HepG2 (cell line): ENCODE measurements at regions not wholly inside any gene's neighbourhood (a gene's known extent, or its start where the extent isn't known, plus 50 kb on each side); places are given as distances from the start of the nearest gene placed in this dataset.

Experiments used
- ARNT2 ChIP-seq: sonication (generic); formaldehyde crosslinking; IDR thresholded peaks from 2 replicates; pipeline ENCODE4 v1.8.0; 2022; ENCODE audit warnings: mild to moderate bottlenecking, low read depth, missing genetic modification reagents, moderate library complexity
- ATF2 ChIP-seq: sonication (generic); formaldehyde crosslinking; IDR thresholded peaks from 2 replicates; pipeline ENCODE4 v1.4.0; 2020; ENCODE audit warnings: missing genetic modification reagents
- FOSL2 ChIP-seq: sonication (generic); formaldehyde crosslinking; IDR thresholded peaks from 2 replicates; pipeline ENCODE4 v1.4.0; 2020; ENCODE audit warnings: missing genetic modification reagents
- FOXO1 ChIP-seq: sonication (generic); formaldehyde crosslinking; IDR thresholded peaks from 2 replicates; pipeline ENCODE4 v1.4.0; 2020; ENCODE audit warnings: missing genetic modification reagents
- GFI1 ChIP-seq: sonication (generic); formaldehyde crosslinking; IDR thresholded peaks from 2 replicates; pipeline ENCODE4 v1.5.0; 2020; ENCODE audit warnings: missing genetic modification reagents, mild to moderate bottlenecking, borderline replicate concordance
- MAZ ChIP-seq, 2 experiments: sonication (generic) in 1 of 2; formaldehyde crosslinking in 1 of 2; IDR thresholded peaks; 2 replicates each; pipeline versions ENCODE4 v1.5.0 to v1.6.1; 2012 to 2020; ENCODE audit warnings: low read depth in 2 of 2, mild to moderate bottlenecking in 2 of 2, borderline replicate concordance in 1 of 2, improper control_type of control experiment in 1 of 2, low read length in 1 of 2, missing genetic modification reagents in 1 of 2, moderate library complexity in 1 of 2
- MLLT10 ChIP-seq: sonication (generic); formaldehyde crosslinking; IDR thresholded peaks from 2 replicates; pipeline ENCODE4 v1.4.0; 2020; ENCODE audit warnings: missing genetic modification reagents
- MLXIP ChIP-seq: sonication (generic); formaldehyde crosslinking; IDR thresholded peaks from 2 replicates; pipeline ENCODE4 v1.9.0; 2021; ENCODE audit warnings: missing genetic modification reagents, borderline replicate concordance
- NCOR1 ChIP-seq: fragments of 200-600 bp; sonication (generic); IDR thresholded peaks from 2 replicates; pipeline ENCODE4 v1.7.0; 2017; ENCODE audit warnings: antibody characterized with exemption, low read length, borderline replicate concordance
- NFIC ChIP-seq: IDR thresholded peaks from 2 replicates; pipeline ENCODE4 v1.6.1; 2012; ENCODE audit warnings: mild to moderate bottlenecking, low read length, inconsistent platforms
- RNF2 ChIP-seq: fragments of 450-650 bp; conservative IDR thresholded peaks from 2 replicates; pipeline ENCODE4 v1.6.1; 2016; ENCODE audit warnings: low read depth
- SP4 ChIP-seq: sonication (generic); formaldehyde crosslinking; IDR thresholded peaks from 2 replicates; pipeline ENCODE4 v1.8.1; 2023; ENCODE audit warnings: mild to moderate bottlenecking, missing genetic modification reagents
- ZFP90 ChIP-seq: sonication (generic); formaldehyde crosslinking; IDR thresholded peaks from 2 replicates; pipeline ENCODE4 v1.8.0; 2022; ENCODE audit warnings: missing genetic modification reagents, mild to moderate bottlenecking, inconsistent platforms, borderline replicate concordance
- TF ChIP-seq, protein P1 (sequence below): IDR thresholded peaks from 2 replicates; pipeline ENCODE4 v1.6.1; 2018; ENCODE audit warnings: missing genetic modification reagents, mild to moderate bottlenecking, missing compliant biosample characterization
- TF ChIP-seq, protein P2 (sequence below): sonication (generic); formaldehyde crosslinking; IDR thresholded peaks from 2 replicates; pipeline ENCODE4 v1.4.0; 2020; ENCODE audit warnings: missing genetic modification reagents, mild to moderate bottlenecking, borderline replicate concordance
- TF ChIP-seq, protein P3 (sequence below): IDR thresholded peaks from 2 replicates; pipeline ENCODE4 v1.6.1; 2018; ENCODE audit warnings: missing genetic modification reagents
- TF ChIP-seq, protein P4 (sequence below): sonication (generic); formaldehyde crosslinking; IDR thresholded peaks from 2 replicates; pipeline ENCODE4 v1.4.0; 2020; ENCODE audit warnings: missing genetic modification reagents, borderline replicate concordance

DNA sequence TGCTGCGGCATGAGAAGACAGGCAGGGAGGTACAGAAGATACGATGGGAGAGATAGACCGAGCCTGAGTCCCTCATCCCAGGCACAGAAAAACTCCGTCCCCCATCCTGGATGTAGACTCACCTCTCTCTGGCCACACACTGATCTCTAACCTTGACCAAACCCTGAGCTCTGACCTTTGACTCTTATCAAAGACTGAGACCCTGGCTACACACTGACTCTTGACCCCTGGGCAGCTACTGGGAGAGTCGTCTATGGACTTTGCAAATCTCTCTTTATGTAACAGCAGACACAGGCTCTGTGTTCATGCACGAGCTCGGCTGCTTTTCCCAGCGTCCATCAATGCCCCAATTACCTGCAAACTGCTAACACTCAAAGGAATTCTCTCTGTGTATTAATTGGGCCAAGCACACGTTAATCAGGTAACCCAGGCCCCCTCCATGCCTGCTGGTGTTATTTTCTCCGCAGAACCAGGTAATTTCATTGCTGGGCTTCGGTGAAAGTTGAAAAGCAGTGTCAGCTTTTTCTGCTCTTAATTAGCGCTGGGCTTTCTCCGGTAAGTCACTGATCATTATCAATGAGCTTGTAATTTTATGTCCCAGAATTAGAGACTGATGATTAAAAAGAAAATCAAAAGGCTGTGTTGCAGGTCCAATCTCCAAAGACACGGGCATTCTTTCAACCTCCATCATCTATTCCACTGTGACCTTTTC lies 179.4 kb upstream of the NLRP1 start (continued):
- TF ChIP-seq MLXIP (CRISPR knock-in tag) (no peak), FOXO1 (peak; percentile 82), ATF2 (CRISPR knock-in tag) (peak; percentile 54; the same call in 1 of the 2 replicates), SP4 (CRISPR knock-in tag) (peak; percentile 59; the same call in 1 of the 2 replicates), NCOR1 (peak; percentile 98), ZFP90 (CRISPR knock-in tag) (peak; percentile 52; the same call in 1 of the 2 replicates), GFI1 (CRISPR knock-in tag) (peak; percentile 84), RNF2 (no peak), ARNT2 (CRISPR knock-in tag) (no peak), MLLT10 (CRISPR knock-in tag) (no peak), MAZ (IDR thresholded peaks at IDR 0.05; ENCODE audit: borderline replicate concordance, low read depth, low read length) (no peak; the same call in 1 of the 2 replicates), MAZ (CRISPR knock-in tag; IDR thresholded peaks at IDR 0.05; ENCODE audit: low read depth) (0 out of 2 replicates have a peak, but pooled peaks have one; percentile 29), NFIC (peak; percentile 64; the same call in 1 of the 2 replicates), FOSL2 (CRISPR knock-in tag) (peak; percentile 32; the same call in 1 of the 2 replicates)
- TF ChIP-seq, protein P1, sequence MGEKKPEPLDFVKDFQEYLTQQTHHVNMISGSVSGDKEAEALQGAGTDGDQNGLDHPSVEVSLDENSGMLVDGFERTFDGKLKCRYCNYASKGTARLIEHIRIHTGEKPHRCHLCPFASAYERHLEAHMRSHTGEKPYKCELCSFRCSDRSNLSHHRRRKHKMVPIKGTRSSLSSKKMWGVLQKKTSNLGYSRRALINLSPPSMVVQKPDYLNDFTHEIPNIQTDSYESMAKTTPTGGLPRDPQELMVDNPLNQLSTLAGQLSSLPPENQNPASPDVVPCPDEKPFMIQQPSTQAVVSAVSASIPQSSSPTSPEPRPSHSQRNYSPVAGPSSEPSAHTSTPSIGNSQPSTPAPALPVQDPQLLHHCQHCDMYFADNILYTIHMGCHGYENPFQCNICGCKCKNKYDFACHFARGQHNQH (CRISPR knock-in tag): peak; percentile 79
- TF ChIP-seq, protein P2, sequence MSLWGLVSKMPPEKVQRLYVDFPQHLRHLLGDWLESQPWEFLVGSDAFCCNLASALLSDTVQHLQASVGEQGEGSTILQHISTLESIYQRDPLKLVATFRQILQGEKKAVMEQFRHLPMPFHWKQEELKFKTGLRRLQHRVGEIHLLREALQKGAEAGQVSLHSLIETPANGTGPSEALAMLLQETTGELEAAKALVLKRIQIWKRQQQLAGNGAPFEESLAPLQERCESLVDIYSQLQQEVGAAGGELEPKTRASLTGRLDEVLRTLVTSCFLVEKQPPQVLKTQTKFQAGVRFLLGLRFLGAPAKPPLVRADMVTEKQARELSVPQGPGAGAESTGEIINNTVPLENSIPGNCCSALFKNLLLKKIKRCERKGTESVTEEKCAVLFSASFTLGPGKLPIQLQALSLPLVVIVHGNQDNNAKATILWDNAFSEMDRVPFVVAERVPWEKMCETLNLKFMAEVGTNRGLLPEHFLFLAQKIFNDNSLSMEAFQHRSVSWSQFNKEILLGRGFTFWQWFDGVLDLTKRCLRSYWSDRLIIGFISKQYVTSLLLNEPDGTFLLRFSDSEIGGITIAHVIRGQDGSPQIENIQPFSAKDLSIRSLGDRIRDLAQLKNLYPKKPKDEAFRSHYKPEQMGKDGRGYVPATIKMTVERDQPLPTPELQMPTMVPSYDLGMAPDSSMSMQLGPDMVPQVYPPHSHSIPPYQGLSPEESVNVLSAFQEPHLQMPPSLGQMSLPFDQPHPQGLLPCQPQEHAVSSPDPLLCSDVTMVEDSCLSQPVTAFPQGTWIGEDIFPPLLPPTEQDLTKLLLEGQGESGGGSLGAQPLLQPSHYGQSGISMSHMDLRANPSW (CRISPR knock-in tag): no peak
- TF ChIP-seq, protein P3, sequence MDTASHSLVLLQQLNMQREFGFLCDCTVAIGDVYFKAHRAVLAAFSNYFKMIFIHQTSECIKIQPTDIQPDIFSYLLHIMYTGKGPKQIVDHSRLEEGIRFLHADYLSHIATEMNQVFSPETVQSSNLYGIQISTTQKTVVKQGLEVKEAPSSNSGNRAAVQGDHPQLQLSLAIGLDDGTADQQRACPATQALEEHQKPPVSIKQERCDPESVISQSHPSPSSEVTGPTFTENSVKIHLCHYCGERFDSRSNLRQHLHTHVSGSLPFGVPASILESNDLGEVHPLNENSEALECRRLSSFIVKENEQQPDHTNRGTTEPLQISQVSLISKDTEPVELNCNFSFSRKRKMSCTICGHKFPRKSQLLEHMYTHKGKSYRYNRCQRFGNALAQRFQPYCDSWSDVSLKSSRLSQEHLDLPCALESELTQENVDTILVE (CRISPR knock-in tag): 0 out of 2 replicates have a peak, but pooled peaks have one; percentile 52
- TF ChIP-seq, protein P4, sequence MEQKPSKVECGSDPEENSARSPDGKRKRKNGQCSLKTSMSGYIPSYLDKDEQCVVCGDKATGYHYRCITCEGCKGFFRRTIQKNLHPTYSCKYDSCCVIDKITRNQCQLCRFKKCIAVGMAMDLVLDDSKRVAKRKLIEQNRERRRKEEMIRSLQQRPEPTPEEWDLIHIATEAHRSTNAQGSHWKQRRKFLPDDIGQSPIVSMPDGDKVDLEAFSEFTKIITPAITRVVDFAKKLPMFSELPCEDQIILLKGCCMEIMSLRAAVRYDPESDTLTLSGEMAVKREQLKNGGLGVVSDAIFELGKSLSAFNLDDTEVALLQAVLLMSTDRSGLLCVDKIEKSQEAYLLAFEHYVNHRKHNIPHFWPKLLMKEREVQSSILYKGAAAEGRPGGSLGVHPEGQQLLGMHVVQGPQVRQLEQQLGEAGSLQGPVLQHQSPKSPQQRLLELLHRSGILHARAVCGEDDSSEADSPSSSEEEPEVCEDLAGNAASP: peak; percentile 92; the same call in 1 of the 2 replicates
